ENCODE measurements at regions not wholly inside any gene's neighbourhood (a gene's known extent, or its start where the extent isn't known, plus 50 kb on each side); places are given as distances from the start of the nearest gene placed in this dataset.

- DNase-seq = no peak
Observed at GRCh38 chr20:19001177-19001576, 187.6 kb downstream of the SCP2D1 start.

DNA sequence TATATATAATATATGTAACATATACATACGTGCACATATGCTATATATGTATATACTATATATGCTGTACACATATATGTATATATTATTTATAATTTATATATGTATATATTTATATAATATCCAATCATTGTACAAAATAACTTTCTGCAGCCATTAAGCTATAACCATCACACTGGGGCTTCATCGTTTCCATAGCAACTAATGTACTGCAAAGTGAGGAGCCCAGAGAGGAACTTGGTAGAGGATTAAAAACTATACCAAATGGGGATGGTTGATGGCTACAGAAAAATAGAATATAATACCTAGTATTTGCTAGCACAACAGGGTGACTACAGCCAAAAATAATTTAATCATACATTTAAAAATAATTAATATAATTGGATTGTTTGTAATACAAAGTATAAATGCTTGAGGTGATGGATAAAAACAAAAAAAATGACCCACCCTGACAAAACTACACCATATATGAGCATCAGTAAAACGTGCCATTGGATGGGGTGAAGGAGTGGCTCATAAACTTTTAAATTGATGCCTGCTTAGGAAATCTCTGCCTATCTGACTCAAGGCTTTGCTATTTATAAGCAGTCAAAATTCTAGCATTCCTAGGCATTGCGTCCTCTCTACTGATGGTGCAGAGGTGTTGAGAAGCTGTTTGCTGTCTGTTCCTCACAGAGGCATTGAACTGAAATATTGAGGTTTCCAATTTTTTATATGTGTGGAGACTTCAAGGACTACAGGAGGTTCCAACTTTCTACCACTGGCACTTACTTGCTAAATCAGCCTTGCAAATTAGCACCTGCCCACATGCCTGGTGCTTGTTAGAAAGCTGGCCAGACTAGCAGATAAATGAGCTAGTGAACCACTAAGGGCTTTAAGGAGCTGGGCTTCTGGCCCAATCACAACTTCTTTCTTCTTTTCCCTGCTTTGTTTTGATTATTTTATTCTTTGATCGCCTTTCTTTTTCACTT lies 190.1 kb downstream of the SCP2D1 start:
- DNase-seq = no peak

GRCh38 chr20:19004975-19005374 lies 191.4 kb downstream of the SCP2D1 start:
- no peak for DNase-seq

GRCh38 chr20:19008497-19008896 lies 194.9 kb downstream of the SCP2D1 start:
- DNase-seq = no peak

- no peak for DNase-seq
Observed at GRCh38 chr20:19009081-19009688, 195.6 kb downstream of the SCP2D1 start.

GRCh38 chr20:19012676-19013075 lies 199.1 kb downstream of the SCP2D1 start:
- DNase-seq = no peak

GRCh38 chr20:19013907-19014306 lies 198.5 kb upstream of the SLC24A3 start:
- no peak for DNase-seq

GRCh38 chr20:19015351-19016139 lies 196.9 kb upstream of the SLC24A3 start:
- DNase-seq = no peak

GRCh38 chr20:19016140-19016497 lies 196.3 kb upstream of the SLC24A3 start:
- no peak for DNase-seq

DNA sequence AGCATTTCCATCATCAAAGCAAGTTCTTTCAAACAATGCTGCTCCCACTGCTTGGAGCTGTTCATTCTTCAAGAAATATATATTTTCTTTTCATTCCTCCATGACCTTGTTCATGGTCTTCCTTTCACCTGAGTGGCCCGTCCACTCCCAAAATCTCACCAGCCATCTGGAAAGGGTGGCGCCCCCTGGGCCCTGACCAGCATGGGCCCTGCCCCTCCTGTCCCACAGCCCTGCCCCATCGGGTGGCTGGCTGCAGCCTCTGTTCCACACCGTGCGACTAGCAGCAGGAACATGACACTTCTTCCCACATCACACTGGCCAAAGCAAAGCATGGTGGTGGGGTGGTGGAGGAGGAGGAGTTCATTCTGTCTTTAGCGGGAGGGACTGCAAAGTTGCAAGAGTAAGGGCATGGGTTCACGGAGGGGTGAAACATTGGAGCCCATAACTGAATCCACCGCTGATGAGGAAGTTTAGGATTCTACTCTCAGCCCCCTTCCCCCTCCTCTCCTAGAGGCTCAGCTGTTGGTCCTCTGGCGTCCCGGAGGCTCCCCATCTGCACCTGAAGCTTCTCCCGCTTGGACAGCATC lies 195.2 kb upstream of the SLC24A3 start:
- DNase-seq = no peak

DNA sequence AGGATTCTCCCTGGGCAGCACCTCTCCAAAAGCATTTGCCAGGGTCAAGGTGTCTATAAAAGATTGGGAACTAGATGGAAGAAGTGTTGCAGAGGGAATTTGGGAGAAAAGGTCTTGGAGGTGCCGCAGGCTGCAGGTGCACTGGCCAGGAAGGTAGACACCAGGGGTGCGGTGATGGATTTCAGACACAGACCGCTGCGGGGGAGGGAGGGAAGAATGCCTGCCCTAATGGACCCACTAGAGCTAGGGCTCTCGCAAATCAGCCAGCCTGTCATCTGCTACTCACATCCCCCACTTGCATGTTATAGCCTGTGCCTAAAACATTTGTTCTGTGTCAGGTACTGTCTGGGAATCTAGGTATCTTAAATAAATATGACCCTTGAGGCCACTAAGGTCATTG lies 193.6 kb upstream of the SLC24A3 start:
- no peak for DNase-seq

GRCh38 chr20:19019734-19020364 lies 192.6 kb upstream of the SLC24A3 start:
- no peak for DNase-seq

DNA sequence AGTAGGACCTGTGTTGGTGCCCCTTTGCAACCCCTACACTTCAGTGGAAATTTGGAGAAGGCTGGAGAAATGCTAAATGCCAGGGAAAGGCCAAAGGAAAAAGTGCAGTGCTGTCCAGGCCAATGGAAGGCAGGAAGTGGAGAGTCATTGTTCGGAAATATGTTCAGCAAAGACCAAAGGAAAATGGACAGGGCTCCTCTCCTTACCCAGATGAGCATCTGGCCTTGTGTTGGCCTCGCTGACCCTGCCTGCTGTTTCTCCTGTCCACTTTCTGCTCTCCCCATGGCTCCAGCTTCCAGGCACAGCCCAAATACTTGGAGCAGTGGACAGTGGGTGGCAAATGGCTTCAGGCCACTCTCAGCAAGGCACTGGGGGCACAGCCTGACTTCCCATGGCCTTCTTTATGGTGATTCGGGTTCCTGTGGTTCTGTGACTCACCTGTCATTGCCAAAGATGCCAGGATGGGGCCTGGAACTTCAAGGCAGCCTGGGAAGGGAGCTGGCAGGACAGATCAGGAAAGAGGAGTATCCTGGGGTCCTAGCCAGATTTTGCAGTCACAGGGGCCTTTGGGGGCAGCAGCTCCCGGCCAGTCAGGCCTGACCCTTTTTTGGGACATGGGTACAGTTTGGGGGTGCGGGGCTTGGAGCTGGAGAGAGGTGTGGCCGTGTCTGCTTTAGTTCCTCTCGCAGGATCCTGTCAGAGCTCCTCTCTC lies 190.9 kb upstream of the SLC24A3 start:
- no peak for DNase-seq

DNA sequence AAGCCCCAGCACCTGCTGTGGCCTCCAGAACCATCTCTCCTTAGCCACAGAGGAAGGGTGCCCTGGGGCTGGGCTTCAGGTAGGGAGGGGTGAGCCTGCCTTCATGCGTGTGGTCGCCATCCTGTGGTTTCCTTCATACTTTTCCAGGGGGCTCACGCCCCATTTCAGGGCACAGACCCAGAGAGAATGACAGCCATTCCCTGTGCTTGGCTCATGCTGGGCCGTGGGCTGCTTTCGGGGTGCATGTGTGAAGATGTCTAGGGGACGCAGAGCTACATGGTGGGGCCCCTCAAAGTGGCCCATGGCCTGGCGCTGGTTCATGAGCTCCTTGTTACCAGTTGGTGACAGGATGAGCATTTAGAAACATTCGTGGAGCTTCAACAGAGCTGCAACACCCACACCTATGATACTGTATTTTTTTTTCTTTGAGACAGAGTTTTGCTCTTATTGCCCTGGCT lies 190.3 kb upstream of the SLC24A3 start:
- no peak for DNase-seq

DNA sequence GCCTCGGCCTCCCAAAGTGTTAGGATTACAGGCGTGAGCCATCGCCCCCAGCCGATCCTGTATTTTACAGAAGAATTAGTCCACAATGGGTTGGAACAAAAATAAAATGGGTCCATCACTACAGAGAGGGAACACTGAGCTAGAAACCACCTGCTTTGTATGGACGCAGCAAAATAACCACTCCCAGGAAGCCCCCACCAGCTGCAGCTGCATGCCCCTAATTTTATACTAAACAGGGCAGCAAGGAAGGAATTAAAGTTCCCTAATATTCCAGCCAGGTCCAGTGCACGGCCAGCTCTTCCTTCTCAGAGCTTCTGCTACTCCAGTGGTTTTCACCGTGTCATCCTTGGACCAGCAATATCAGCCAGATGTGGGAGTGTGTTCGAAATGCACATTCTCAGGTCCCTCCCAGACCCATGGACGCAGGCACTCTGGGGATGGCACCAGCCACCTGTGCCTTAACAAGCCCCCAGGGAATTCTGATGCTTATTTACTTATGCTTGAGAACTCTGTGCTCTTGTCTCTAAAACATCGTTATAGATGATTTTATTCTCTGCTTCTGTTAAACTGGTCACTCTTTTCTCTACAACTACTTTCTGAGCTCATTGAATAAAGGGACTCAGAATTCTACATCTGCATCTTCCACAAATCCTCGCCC lies 189.5 kb upstream of the SLC24A3 start:
- DNase-seq = no peak

DNA sequence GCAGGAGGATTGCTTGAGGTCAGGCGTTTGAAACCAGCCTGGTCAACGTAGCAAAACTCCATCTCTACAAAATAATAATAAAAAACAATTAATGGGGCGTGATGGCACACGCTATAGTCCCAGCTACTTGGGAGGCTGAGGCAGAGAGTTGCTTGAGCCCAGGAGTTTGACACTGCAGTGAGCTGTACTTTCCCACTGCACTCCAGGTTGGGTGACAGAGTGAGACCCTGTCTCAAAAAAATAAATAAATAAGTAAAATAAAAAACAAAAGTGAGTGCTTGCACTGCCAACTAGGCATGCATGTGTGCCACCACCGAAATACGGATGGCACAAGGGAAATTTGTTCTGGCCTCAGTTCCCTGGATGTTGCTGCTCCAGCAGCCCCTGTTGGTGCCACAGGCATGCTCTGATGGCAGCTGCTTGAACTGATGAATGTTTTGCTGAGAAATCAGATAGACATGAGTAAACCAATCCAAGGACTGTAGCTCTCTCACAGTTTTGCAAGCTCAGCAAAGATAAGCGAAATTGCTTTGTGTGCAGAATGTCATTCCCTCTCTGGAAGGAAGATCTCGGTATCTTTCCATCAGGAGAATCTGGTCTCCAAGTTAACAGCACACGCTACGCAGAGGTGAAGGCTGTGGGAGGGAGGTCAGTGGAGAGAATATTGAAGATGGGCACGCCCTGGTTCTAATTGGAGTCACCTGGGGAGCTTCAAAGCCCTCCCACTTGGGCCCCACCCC lies 188.0 kb upstream of the SLC24A3 start:
- no peak for DNase-seq

- DNase-seq = no peak
Observed at GRCh38 chr20:19025430-19026120, 186.9 kb upstream of the SLC24A3 start.

GRCh38 chr20:19026121-19026878 lies 186.1 kb upstream of the SLC24A3 start:
- DNase-seq = no peak

All from C1 segment of cervical spinal cord (tissue), 14 donors.